Endothelial cell of umbilical vein (primary cell): ENCODE measurements at regions not wholly inside any gene's neighbourhood (a gene's known extent, or its start where the extent isn't known, plus 50 kb on each side); places are given as distances from the start of the nearest gene placed in this dataset.

Source experiments
- BruUV-seq: library from RNA; stranded (reverse); fragments of 400-500 nt; replicated peaks from 2 replicates; lab custom pipeline; 2021; lab: Mats Ljungman, UMichigan
- CTCF ChIA-PET: fragments of 300-600, 350-600 bp; sonication (Branson Sonifier 250); formaldehyde crosslinking; loops from one replicate; lab custom pipeline; 2021; ENCODE audit warnings: antibody characterized with exemption, inconsistent platforms; lab: Charles Lee
- POLR2A ChIA-PET: fragments of 300-600, 350-600 bp; sonication (Branson Sonifier 250); formaldehyde crosslinking; loops from one replicate; lab custom pipeline; 2021; ENCODE audit warnings: antibody characterized with exemption, inconsistent platforms; lab: Charles Lee
- DNase-seq: peaks from one replicate; pipeline ENCODE4 v3.0.0-alpha.2; 2011; ENCODE audit warnings: low read depth, low spot score
- FAIRE-seq: peaks from 2 replicates; lab custom pipeline; 2011; peaks lifted over from hg19 to GRCh38; lab: Jason Lieb, UNC
- H2AFZ ChIP-seq: 2 replicates; pipeline ENCODE4 v1.6.0; 2012; ENCODE audit warnings: low read depth, low read length, control low read depth, inconsistent platforms
- H3K27ac ChIP-seq: 2 replicates; pipeline ENCODE4 v1.5.1; 2011; ENCODE audit warnings: low read depth, mild to moderate bottlenecking, control low read depth, low read length, moderate library complexity; ENCODE audit not compliant: insufficient read depth
- H3K27me3 ChIP-seq, 2 experiments: 2 replicates each; pipeline versions ENCODE4 v1.6.0 to v1.6.1; 2011; ENCODE audit warnings: low read length in 2 of 2, mixed read lengths in 1 of 2; ENCODE audit not compliant: control insufficient read depth in 2 of 2, insufficient read depth in 2 of 2
- H3K36me3 ChIP-seq, 2 experiments: 2 replicates in 1 of 2; 3 replicates in 1 of 2; pipeline ENCODE4 v1.5.1; 2011; ENCODE audit warnings: low read length in 2 of 2, mild to moderate bottlenecking in 1 of 2, moderate library complexity in 1 of 2; ENCODE audit not compliant: control insufficient read depth in 2 of 2, insufficient read depth in 2 of 2; ENCODE audit errors: extremely low read depth in 1 of 2
- H3K4me1 ChIP-seq: 3 replicates; pipeline ENCODE4 v1.5.1; 2011; ENCODE audit warnings: mild to moderate bottlenecking, low read length; ENCODE audit not compliant: control insufficient read depth, insufficient read depth; ENCODE audit errors: extremely low read depth
- H3K4me2 ChIP-seq: 2 replicates; pipeline ENCODE4 v1.6.1; 2011; ENCODE audit warnings: low read length, control low read depth, mixed read lengths; ENCODE audit not compliant: insufficient read depth
- H3K4me3 ChIP-seq, 3 experiments: fragments of 200-600 bp in 1 of 3; sonication (generic), shearing (Covaris generic) in 1 of 3; replicated peaks in 1 of 3; 2 replicates each; pipeline ENCODE4 v1.5.1; 2011 to 2016; ENCODE audit warnings: control low read depth in 3 of 3, low read length in 3 of 3, mild to moderate bottlenecking in 2 of 3, inconsistent platforms in 1 of 3, low read depth in 1 of 3, moderate library complexity in 1 of 3; ENCODE audit not compliant: insufficient read depth in 1 of 3
- H3K79me2 ChIP-seq: 2 replicates; pipeline ENCODE4 v1.6.0; 2012; ENCODE audit warnings: low read length, inconsistent platforms; ENCODE audit not compliant: control insufficient read depth, insufficient read depth
- H3K9ac ChIP-seq: replicated peaks from 2 replicates; pipeline ENCODE3; 2011; ENCODE audit warnings: low read length, control low read depth; ENCODE audit not compliant: insufficient read depth; ENCODE audit errors: extremely low read depth
- H3K9me1 ChIP-seq: replicated peaks from 3 replicates; pipeline ENCODE4 v1.6.0; 2011; ENCODE audit warnings: mild to moderate bottlenecking, low read length; ENCODE audit not compliant: control insufficient read depth, insufficient read depth; ENCODE audit errors: extremely low read depth
- H3K9me3 ChIP-seq: replicated peaks from 2 replicates; pipeline ENCODE4 v1.5.1; 2012; ENCODE audit warnings: low read length, inconsistent platforms; ENCODE audit not compliant: control insufficient read depth, insufficient read depth
- H4K20me1 ChIP-seq: replicated peaks from 2 replicates; pipeline ENCODE3; 2011; ENCODE audit warnings: mild to moderate bottlenecking, low read length; ENCODE audit not compliant: control insufficient read depth, insufficient read depth; ENCODE audit errors: extremely low read depth
- CTCF ChIP-seq, 2 donors: IDR thresholded peaks; 1 replicate in 1 of 2; 2 replicates in 1 of 2; pipeline ENCODE4 v1.5.1; 2011; ENCODE audit warnings: low read length in 2 of 2, mild to moderate bottlenecking in 2 of 2, moderate library complexity in 2 of 2, control low read depth in 1 of 2, inconsistent platforms in 1 of 2, low read depth in 1 of 2; ENCODE audit not compliant: insufficient read depth in 1 of 2; ENCODE audit errors: extremely low read depth in 1 of 2
- EZH2 ChIP-seq: IDR thresholded peaks from 2 replicates; pipeline ENCODE4 v1.6.1; 2012; ENCODE audit warnings: borderline replicate concordance, low read depth, mild to moderate bottlenecking, moderate library complexity, low read length, inconsistent platforms; ENCODE audit not compliant: severe bottlenecking
- FOS ChIP-seq: IDR thresholded peaks from 2 replicates; pipeline ENCODE4 v1.6.1; 2011; ENCODE audit warnings: mild to moderate bottlenecking, low read length, moderate library complexity, borderline replicate concordance; ENCODE audit not compliant: insufficient read depth
- GATA2 ChIP-seq: IDR thresholded peaks from 2 replicates; pipeline ENCODE4 v1.7.0; 2011; ENCODE audit warnings: low read depth, mild to moderate bottlenecking, moderate library complexity, mixed read lengths, low read length; ENCODE audit not compliant: insufficient read length, insufficient read depth
- JUN ChIP-seq: IDR thresholded peaks from 2 replicates; pipeline ENCODE4 v1.6.1; 2011; ENCODE audit warnings: borderline replicate concordance, low read depth; ENCODE audit not compliant: insufficient read length, insufficient read depth
- MAX ChIP-seq: IDR thresholded peaks from 2 replicates; pipeline ENCODE4 v1.6.1; 2011; ENCODE audit not compliant: insufficient read depth, insufficient read length
- MYC ChIP-seq: IDR thresholded peaks from one replicate; pipeline ENCODE4 v1.6.1; 2011; ENCODE audit warnings: mild to moderate bottlenecking, low read depth, low read length
- POLR2A ChIP-seq: IDR thresholded peaks from 2 replicates; pipeline ENCODE4 v1.6.1; 2012; ENCODE audit warnings: low read depth, mild to moderate bottlenecking, control low read depth, low read length
- dilution Hi-C: fragments of 300-500 bp; cut with MboI; formaldehyde crosslinking; loops from one replicate; pipeline ENCODE4 v1.15.0; 2019; ENCODE audit warnings: low sequenced_read_pairs; ENCODE audit not compliant: extremely low pct_ligation_motif_present
- intact Hi-C: fragments of 100-400 bp; cut with micrococcal nuclease; formaldehyde crosslinking; loops from one replicate; pipeline ENCODE4 v1.10.0; 2022

GRCh38 chr1:199735660-199736059 lies 291.9 kb upstream of the NR5A2 start:
- TF ChIP-seq CTCF (IDR thresholded peaks at IDR 0.05; ENCODE audit: extremely low read depth in 1 of 2, insufficient read depth in 1 of 2, low read depth in 1 of 2, low read length in 2 of 2) (no peak), MYC (no peak), POLR2A (no peak), MAX (no peak), FOS (no peak), GATA2 (no peak), JUN (no peak), EZH2 (no peak)
- Histone ChIP-seq H2AFZ (peak overlapping the region; percentile 83), H3K4me3 (no peak overlapping the region), H3K4me1 (peaks cover 38% of the 10 kb centered on the region), H3K9me1 (no peaks in the 10 kb centered on the region), H4K20me1 (no peaks in the 10 kb centered on the region), H3K9me3 (no peaks in the 10 kb centered on the region), H3K27me3 (no peaks in the 10 kb centered on the region), H3K27ac (no peak overlapping the region), H3K4me2 (peak overlapping the region; percentile 32), H3K9ac (no peak overlapping the region), H3K36me3 (no peaks in the 10 kb centered on the region), H3K79me2 (no peaks in the 10 kb centered on the region)
- CTCF ChIA-PET, result interaction anchor here (1.6 kb wide), 1 partner anchor 16 kb away, joined by 3 read pairs; no protein-coding TSS in a partner anchor
- dilution Hi-C loops (no loop called here), intact Hi-C loops (no loop called here)
- FAIRE-seq, result no peak
- POLR2A ChIA-PET, result no interaction called here
- DNase-seq, result peak; percentile 37
- BruUV-seq, result no TSS peak
